ENCODE measurements at regions not wholly inside any gene's neighbourhood (a gene's known extent, or its start where the extent isn't known, plus 50 kb on each side); places are given as distances from the start of the nearest gene placed in this dataset.

GRCh38 chr11:43545610-43546009 is 134.9 kb upstream of the HSD17B12 start:
- no peak for DNase-seq
- H3K9me3 ChIP-seq (replicated peaks), result no peaks in the 10 kb centered on the region
- H3K4me3 ChIP-seq, result no peak overlapping the region
- intact Hi-C loops (cut with micrococcal nuclease), result no loop called here
- H3K27ac ChIP-seq (replicated peaks), result no peak overlapping the region
- TF ChIP-seq CTCF (IDR thresholded peaks at IDR 0.05; ENCODE audit: borderline replicate concordance), result no peak
- no peaks in the 10 kb centered on the region for H3K36me3 ChIP-seq
- H3K27me3 ChIP-seq (ENCODE audit: low read depth), result peaks cover 69% of the 10 kb centered on the region
- peaks cover 11% of the 10 kb centered on the region for H3K4me1 ChIP-seq

GRCh38 chr11:43546561-43547429 is 133.7 kb upstream of the HSD17B12 start:
- no peak for TF ChIP-seq CTCF (IDR thresholded peaks at IDR 0.05; ENCODE audit: borderline replicate concordance)
- intact Hi-C loops (cut with micrococcal nuclease), result no loop called here
- no peak for DNase-seq
- Histone ChIP-seq H3K27ac (replicated peaks) (no peak overlapping the region), H3K27me3 (ENCODE audit: low read depth) (peaks cover 75% of the 10 kb centered on the region), H3K4me1 (peaks cover 11% of the 10 kb centered on the region), H3K36me3 (no peaks in the 10 kb centered on the region), H3K9me3 (replicated peaks) (no peaks in the 10 kb centered on the region), H3K4me3 (peak overlapping the region; percentile 57)

GRCh38 chr11:43547430-43547831 is 133.1 kb upstream of the HSD17B12 start:
- no peak for TF ChIP-seq CTCF (IDR thresholded peaks at IDR 0.05; ENCODE audit: borderline replicate concordance)
- Histone ChIP-seq H3K4me3 (peak overlapping the region; percentile 57), H3K4me1 (peaks cover 11% of the 10 kb centered on the region), H3K27me3 (ENCODE audit: low read depth) (peaks cover 78% of the 10 kb centered on the region), H3K36me3 (no peaks in the 10 kb centered on the region), H3K27ac (replicated peaks) (no peak overlapping the region), H3K9me3 (replicated peaks) (no peaks in the 10 kb centered on the region)
- intact Hi-C loops (cut with micrococcal nuclease), result no loop called here
- DNase-seq, result no peak

GRCh38 chr11:43547889-43548381 is 132.6 kb upstream of the HSD17B12 start:
- intact Hi-C loops (cut with micrococcal nuclease), result no loop called here
- peak; percentile 20 for DNase-seq
- Histone ChIP-seq H3K27me3 (ENCODE audit: low read depth) (peaks cover 83% of the 10 kb centered on the region), H3K9me3 (replicated peaks) (no peaks in the 10 kb centered on the region), H3K4me3 (peak overlapping the region; percentile 57), H3K4me1 (peaks cover 11% of the 10 kb centered on the region), H3K27ac (replicated peaks) (no peak overlapping the region), H3K36me3 (no peaks in the 10 kb centered on the region)
- no peak for TF ChIP-seq CTCF (IDR thresholded peaks at IDR 0.05; ENCODE audit: borderline replicate concordance)

GRCh38 chr11:43548916-43549315 is 131.6 kb upstream of the HSD17B12 start:
- H3K27ac ChIP-seq (replicated peaks), result no peak overlapping the region
- H3K27me3 ChIP-seq (ENCODE audit: low read depth), result peaks cover 91% of the 10 kb centered on the region
- no peak for TF ChIP-seq CTCF (IDR thresholded peaks at IDR 0.05; ENCODE audit: borderline replicate concordance)
- H3K4me3 ChIP-seq, result no peak overlapping the region
- DNase-seq, result no peak
- H3K4me1 ChIP-seq, result peaks cover 11% of the 10 kb centered on the region
- H3K9me3 ChIP-seq (replicated peaks), result no peaks in the 10 kb centered on the region
- intact Hi-C loops (cut with micrococcal nuclease), result no loop called here
- no peaks in the 10 kb centered on the region for H3K36me3 ChIP-seq
